GM23338 (cell line): ENCODE measurements at regions not wholly inside any gene's neighbourhood (a gene's known extent, or its start where the extent isn't known, plus 50 kb on each side); places are given as distances from the start of the nearest gene placed in this dataset.

Experiments used
- ATAC-seq: fragments of 200-7000 bp; cut with Tn5 transposase; 3 replicates; pipeline ENCODE4 v1.9.1; 2020
- DNase-seq: peaks from one replicate; pipeline ENCODE4 v3.0.0-alpha.2; 2015; ENCODE audit warnings: low spot score
- H2AFZ ChIP-seq: fragments of 200-600 bp; sonication (generic); 2 replicates; pipeline ENCODE4 v1.8.0; 2016; ENCODE audit warnings: antibody characterized with exemption, mild to moderate bottlenecking, moderate library complexity
- H3F3A ChIP-seq: fragments of 200-600 bp; sonication (generic); replicated peaks from 2 replicates; pipeline ENCODE4 v1.8.0; 2017; ENCODE audit warnings: antibody characterized with exemption, mixed run types, low read depth
- H3K27ac ChIP-seq: fragments of 200-600 bp; sonication (generic); 2 replicates; pipeline ENCODE4 v1.6.1; 2016; ENCODE audit warnings: low read depth
- H3K27me3 ChIP-seq: fragments of 200-600 bp; sonication (generic); 2 replicates; pipeline ENCODE4 v1.8.0; 2016; ENCODE audit warnings: mild to moderate bottlenecking, mixed run types, moderate library complexity; ENCODE audit not compliant: insufficient read depth
- H3K36me3 ChIP-seq: fragments of 200-600 bp; sonication (generic); 2 replicates; pipeline ENCODE4 v1.8.0; 2016; ENCODE audit warnings: mild to moderate bottlenecking; ENCODE audit not compliant: insufficient read depth
- H3K4me1 ChIP-seq: fragments of 200-600 bp; sonication (generic); 2 replicates; pipeline ENCODE4 v1.8.0; 2016; ENCODE audit warnings: mild to moderate bottlenecking, moderate library complexity; ENCODE audit not compliant: insufficient read depth
- H3K4me2 ChIP-seq: fragments of 200-600 bp; sonication (generic); 2 replicates; pipeline ENCODE4 v1.7.1; 2017; ENCODE audit warnings: mixed run types
- H3K4me3 ChIP-seq: fragments of 200-600 bp; sonication (generic); 2 replicates; pipeline ENCODE4 v1.6.1; 2016; ENCODE audit warnings: mixed run types
- H3K79me2 ChIP-seq: fragments of 200-600 bp; sonication (generic); replicated peaks from 2 replicates; pipeline ENCODE4 v1.8.0; 2017; ENCODE audit warnings: mild to moderate bottlenecking; ENCODE audit not compliant: insufficient read depth
- H3K9me2 ChIP-seq: fragments of 200-600 bp; sonication (generic); 2 replicates; pipeline ENCODE4 v1.8.0; 2017; ENCODE audit not compliant: insufficient read depth
- H4K20me1 ChIP-seq: fragments of 200-600 bp; sonication (generic); replicated peaks from 2 replicates; pipeline ENCODE4 v1.8.0; 2017; ENCODE audit warnings: mild to moderate bottlenecking; ENCODE audit not compliant: insufficient read depth
- H3K27ac Mint-ChIP-seq: 2 replicates; pipeline ENCODE4 v1.8.0; 2020; ENCODE audit warnings: inconsistent platforms, mild to moderate bottlenecking, moderate library complexity, mixed read lengths
- H3K27me3 Mint-ChIP-seq: 3 replicates; pipeline ENCODE4 v1.8.0; 2022; ENCODE audit warnings: low read depth, mild to moderate bottlenecking, moderate library complexity, mixed read lengths, inconsistent platforms; ENCODE audit not compliant: insufficient read depth, poor library complexity
- H3K36me3 Mint-ChIP-seq: 3 replicates; pipeline ENCODE4 v1.8.0; 2021; ENCODE audit warnings: low read depth, mild to moderate bottlenecking, inconsistent platforms, moderate library complexity, mixed read lengths
- H3K4me1 Mint-ChIP-seq: 3 replicates; pipeline ENCODE4 v1.8.0; 2020; ENCODE audit warnings: mild to moderate bottlenecking, inconsistent platforms, mixed read lengths
- H3K4me3 Mint-ChIP-seq: 3 replicates; pipeline ENCODE4 v1.8.0; 2021; ENCODE audit warnings: moderate library complexity, mild to moderate bottlenecking, inconsistent platforms, mixed read lengths
- H3K9me3 Mint-ChIP-seq: 3 replicates; pipeline ENCODE4 v1.8.0; 2020; ENCODE audit warnings: moderate library complexity, mild to moderate bottlenecking, inconsistent platforms, mixed read lengths
- CREB1 ChIP-seq: fragments of 250-450 bp; sonication (Bioruptor Pico); IDR thresholded peaks from 2 replicates; pipeline ENCODE4 v1.5.0; 2020; ENCODE audit warnings: low read depth, mild to moderate bottlenecking, moderate library complexity
- EZH2phosphoT487 ChIP-seq: fragments of 200-600 bp; sonication (generic); IDR thresholded peaks from one replicate; pipeline ENCODE4 v1.8.1; 2018; ENCODE audit warnings: antibody characterized with exemption; ENCODE audit not compliant: unreplicated experiment
- STAT1 ChIP-seq: IDR thresholded peaks from one replicate; pipeline ENCODE4 v1.6.1; 2016; ENCODE audit warnings: antibody characterized with exemption; ENCODE audit not compliant: unreplicated experiment
- ZNF331 ChIP-seq: fragments of 250-450 bp; sonication (Bioruptor Pico); IDR thresholded peaks from 2 replicates; pipeline ENCODE4 v1.5.0; 2020; ENCODE audit warnings: low read depth, mild to moderate bottlenecking, moderate library complexity
- ZNF462 ChIP-seq: fragments of 250-450 bp; sonication (Bioruptor Pico); IDR thresholded peaks from 2 replicates; pipeline ENCODE4 v1.5.0; 2020; ENCODE audit warnings: mild to moderate bottlenecking, moderate library complexity

GRCh38 chrX:149131774-149132173, 373.3 kb downstream of the IDS start (continued):
- TF ChIP-seq ZNF462 (CRISPR knock-in tag) (no peak), CREB1 (no peak)

GRCh38 chrX:149129767-149130166, 375.3 kb downstream of the IDS start:
- Histone ChIP-seq H3K4me3 (no peak overlapping the region), H4K20me1 (no peaks in the 10 kb centered on the region), H3K9me2 (no peaks in the 10 kb centered on the region), H3K4me2 (no peak overlapping the region), H3K27ac (no peak overlapping the region), H3K36me3 (no peaks in the 10 kb centered on the region), H3F3A (no peaks in the 10 kb centered on the region), H3K79me2 (no peaks in the 10 kb centered on the region), H3K27me3 (no peaks in the 10 kb centered on the region), H2AFZ (no peak overlapping the region), H3K4me1 (no peaks in the 10 kb centered on the region)
- Mint-ChIP-seq H3K27me3 (peaks cover 2% of the 10 kb centered on the region), H3K27ac (no peak overlapping the region), H3K4me1 (no peaks in the 10 kb centered on the region), H3K9me3 (no peaks in the 10 kb centered on the region), H3K4me3 (no peak overlapping the region), H3K36me3 (no peaks in the 10 kb centered on the region)
- TF ChIP-seq CREB1, result no peak
- no peak for DNase-seq
- ATAC-seq, result no peak

GRCh38 chrX:149124526-149125108, 380.5 kb downstream of the IDS start:
- H3K9me3 Mint-ChIP-seq, result no peaks in the 10 kb centered on the region
- H4K20me1 ChIP-seq, result no peaks in the 10 kb centered on the region
- H3K4me1 ChIP-seq, result no peaks in the 10 kb centered on the region
- H3K9me2 ChIP-seq, result no peaks in the 10 kb centered on the region
- TF ChIP-seq STAT1, result no peak
- no peak for TF ChIP-seq EZH2phosphoT487
- TF ChIP-seq CREB1, result no peak
- no peak for TF ChIP-seq ZNF331 (CRISPR knock-in tag)
- H3F3A ChIP-seq, result no peaks in the 10 kb centered on the region
- no peak overlapping the region for H3K27ac ChIP-seq
- H3K27me3 ChIP-seq, result no peaks in the 10 kb centered on the region
- H2AFZ ChIP-seq, result no peak overlapping the region
- peaks cover 2% of the 10 kb centered on the region for H3K27me3 Mint-ChIP-seq
- peaks cover 17% of the 10 kb centered on the region for H3K4me1 Mint-ChIP-seq
- H3K36me3 Mint-ChIP-seq, result no peaks in the 10 kb centered on the region
- no peaks in the 10 kb centered on the region for H3K36me3 ChIP-seq
- DNase-seq (no peak), ATAC-seq (no peak)
- no peak overlapping the region for H3K4me3 Mint-ChIP-seq
- no peak overlapping the region; the same call in 1 of the 2 replicates for H3K27ac Mint-ChIP-seq
- no peaks in the 10 kb centered on the region for H3K79me2 ChIP-seq
- no peak overlapping the region for H3K4me3 ChIP-seq
- H3K4me2 ChIP-seq, result no peak overlapping the region
